GM03348 (cell line): ENCODE measurements at regions not wholly inside any gene's neighbourhood (a gene's known extent, or its start where the extent isn't known, plus 50 kb on each side); places are given as distances from the start of the nearest gene placed in this dataset.

ENCODE experiments used
- DNase-seq: peaks from one replicate; pipeline ENCODE4 v3.0.0; 2012; ENCODE audit warnings: low spot score

DNA sequence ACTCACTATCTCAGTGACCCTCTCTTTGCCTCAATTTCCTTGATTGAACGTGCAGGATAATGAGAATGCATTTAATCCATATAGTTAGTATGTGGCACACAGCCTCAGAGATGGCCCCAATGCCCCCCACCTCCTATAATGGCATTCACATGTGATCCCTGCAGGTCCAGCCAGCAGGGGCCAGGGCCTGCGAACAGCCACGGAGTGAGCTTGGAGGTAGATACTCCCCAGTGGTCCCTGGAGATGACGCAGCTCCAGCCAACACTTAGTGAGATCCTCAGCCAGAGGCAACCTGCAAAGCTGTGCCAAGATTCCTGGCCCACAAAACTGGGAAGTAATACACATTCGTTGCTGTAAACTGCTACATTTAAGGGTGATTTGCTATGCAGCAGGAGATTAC lies 184.9 kb upstream of the NSMCE3 start:
- DNase-seq: no peak

DNA sequence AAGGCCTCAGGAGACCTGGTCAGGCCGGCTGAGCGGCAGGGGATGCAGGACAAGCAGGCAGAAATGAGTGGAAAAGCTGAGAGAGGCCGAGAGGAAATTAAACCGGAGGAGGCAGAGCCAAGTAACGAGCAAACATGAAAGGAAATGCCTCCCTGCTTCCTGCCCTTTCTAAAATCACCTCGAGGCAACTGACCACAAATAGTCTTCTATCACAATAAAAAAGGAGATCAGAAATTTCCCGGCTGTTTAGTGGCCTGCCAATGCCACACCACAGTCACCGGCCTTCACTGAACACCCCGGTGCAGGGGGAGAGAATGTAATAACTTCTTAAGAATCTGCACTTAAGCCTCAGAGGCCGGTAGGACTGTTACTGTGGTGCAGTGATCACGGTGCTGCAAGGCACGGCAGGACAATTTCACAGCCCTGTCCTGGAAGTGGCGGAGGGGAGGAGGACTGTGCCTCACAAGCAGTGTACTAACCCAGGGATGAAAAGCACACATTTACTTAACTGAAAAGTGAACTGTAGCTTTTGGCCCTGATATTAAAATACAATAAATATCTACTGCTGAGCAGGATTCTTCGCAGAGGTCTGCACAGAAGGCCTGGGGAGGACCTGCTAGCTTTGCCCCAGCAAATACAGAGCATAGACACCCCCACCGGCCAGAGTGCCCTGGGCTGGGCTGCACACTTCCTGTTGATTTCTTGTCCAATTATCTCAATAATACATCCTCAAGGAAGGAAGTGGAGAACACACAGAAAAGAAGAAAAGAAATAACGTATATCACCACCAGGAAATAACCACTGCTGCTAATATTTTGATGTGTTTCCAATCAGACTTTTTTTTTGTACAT lies 183.5 kb upstream of the NSMCE3 start:
- DNase-seq: no peak

DNA sequence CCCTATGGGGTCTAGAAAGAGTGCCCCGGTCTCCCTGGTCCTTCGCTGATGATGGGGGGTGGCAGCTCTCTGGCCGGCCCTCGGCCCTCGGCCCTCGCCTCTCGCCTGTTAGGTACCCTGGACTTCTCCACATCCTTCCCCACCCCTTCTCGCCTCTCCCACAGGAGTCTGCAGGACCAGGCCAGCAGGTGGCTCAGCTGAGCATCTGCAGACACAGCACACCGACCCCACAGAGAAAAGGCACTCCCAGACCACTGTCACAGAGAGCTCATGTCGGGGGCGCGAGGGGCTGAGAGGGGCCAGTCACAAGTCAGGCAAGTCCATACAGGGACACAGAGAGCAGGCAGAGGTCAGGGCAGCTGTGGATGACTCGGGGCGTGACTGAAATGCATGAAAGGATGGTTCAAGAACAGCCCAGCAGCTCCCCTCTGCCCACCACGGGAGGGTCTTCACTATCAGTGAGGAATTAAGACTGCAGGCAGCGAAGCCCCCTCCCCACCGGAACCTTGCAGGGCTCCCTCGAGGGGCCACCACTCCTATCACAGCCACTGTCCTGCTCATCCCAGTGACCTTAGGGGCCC lies 181.7 kb upstream of the NSMCE3 start:
- DNase-seq: no peak

DNA sequence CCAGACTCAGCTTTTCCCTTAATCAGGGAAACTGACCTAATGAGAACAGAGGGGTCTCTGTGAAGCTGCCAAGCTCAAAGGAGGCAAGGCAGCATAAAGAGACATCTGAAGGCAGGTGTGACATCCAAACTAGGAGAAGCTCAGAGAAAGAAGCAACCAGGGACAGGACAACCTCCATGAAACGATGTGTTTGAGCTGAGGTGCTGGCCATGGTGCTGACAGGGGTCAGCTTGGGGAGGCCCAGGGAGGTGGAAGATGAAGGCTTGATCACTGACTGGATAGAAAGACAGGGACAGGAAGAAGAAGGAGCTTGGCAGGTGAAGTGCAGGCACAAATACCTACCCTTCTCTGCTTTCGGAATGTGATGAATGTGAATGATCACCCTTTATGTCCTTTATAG lies 179.5 kb upstream of the NSMCE3 start:
- no peak for DNase-seq

DNA sequence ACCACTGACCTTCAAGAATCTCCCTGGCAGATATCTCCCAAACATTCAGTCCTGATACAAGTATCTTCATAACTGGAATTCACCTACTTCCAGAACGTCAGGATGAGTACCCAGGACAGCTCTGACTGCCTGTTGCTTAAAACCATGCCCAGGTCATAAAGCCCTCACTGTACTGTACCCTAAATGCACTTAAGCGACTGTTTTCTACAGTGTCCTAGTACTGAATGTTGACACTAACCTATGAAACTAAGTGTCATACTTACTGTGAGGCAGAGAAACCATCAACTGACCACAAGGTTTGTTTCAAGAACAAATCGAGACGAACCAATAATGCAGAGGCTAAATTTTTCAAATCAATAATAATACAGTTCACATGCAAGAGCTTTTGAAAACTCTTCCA lies 178.7 kb upstream of the NSMCE3 start:
- no peak for DNase-seq

DNA sequence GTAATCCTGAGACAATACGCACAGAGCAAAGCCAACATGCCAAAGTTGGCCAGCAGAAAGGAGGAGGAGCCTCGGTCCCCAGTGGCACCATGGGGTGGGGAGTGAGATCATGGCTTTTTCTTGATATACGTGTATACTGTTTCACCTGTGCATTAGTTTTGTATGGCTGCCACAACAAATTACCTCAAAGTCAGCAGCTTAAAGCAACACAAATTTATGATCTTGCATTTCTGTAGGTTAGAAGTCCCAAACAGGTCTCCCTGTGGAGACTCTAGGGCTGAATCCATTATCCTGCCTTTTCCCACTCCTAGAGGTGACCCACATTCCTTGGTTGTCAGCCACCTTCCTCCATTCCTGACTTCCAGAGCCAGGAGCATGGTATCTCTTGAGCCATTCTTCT lies 176.9 kb upstream of the NSMCE3 start:
- DNase-seq: no peak

DNA sequence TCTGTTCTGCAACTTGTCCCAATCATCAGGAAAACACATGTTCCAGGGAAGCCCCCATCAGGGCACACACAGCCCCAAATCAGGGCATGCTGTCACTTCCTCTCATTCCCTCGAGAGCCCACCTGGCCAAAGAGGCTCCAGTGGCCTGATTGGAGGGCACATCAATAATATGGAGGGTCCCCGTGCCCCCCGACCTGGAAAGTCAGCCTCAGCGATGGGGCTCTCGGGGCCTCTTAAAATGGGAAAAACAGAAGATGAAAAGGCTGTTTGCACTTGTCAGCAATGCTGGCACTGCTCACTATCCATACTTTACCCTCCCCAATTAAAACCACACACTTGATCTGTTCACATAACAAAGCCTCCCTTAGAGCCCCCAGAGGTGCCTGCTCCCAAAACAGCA lies 172.9 kb upstream of the NSMCE3 start:
- no peak for DNase-seq

DNA sequence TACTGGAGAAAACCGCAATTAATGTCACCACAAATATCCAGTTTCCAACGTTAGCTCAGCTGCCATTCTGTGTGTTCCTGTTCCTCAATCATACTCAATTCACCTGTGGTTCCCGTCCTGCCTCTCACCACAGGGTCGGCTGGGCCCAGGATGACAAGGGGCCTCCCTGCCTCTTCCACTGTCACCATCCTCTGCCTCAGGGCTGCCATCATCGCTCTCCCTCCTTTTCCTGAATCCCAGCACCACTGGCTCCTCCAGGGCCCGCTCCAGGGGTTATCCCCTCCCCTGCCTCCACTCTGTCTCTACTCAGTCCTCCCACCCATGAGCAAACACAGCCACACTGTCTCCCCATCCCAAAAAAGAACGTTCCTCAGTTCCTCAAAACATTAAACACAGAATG lies 170.9 kb upstream of the NSMCE3 start:
- DNase-seq: no peak

DNA sequence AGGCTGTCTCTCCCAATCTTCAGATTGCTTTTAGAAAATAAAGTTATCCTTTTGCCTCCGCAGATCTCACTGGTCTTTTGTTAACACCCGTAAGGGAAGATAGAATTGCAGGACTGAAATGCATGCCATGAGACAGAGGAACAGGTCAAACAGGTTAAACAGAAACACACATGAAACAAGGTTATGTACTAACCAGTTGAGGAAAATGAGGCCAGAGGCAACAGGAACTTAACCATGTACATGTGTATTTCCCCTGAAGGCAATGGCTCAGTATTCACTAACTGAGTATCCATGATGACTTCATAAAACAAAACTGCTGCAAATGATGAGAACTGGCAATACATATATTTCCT lies 169.1 kb upstream of the NSMCE3 start:
- no peak for DNase-seq

DNA sequence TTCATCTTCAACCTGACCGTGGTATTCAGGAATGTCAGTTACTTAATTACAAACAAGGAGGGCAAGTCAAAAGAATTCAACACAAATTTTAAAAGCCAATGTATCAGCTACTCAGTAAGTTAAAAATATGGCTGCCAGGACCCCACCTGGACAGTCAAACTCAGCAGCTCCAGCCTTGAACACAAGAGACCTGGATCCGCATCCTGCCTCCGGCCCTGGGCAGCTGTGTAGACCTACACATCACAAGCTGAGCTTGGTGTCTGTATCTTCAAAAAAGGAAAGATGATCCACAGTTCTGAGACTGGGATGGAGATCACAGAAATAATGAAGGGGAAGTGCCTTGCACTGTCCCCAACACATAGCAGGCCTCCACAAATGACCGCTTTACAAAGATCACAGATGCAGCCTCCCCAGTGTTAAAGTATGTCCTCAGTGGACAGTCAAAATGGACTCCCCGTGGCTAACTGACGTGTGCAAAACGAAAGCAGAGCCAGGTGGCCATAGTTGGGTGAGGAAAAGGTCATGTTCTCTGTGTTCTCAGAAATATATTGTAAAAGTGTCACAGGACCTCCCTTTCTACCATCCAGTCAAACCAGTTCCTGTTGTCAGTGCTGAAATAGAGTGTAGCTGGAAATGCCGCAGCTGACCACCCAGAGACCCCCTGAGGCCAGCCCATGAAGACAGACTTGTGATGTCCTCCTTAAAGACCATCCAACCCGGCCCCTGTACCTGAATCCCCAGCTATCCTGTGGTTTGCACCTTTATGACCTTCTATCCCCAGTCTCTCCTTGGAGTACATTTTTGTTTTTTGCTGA lies 168.5 kb upstream of the NSMCE3 start:
- DNase-seq: no peak

DNA sequence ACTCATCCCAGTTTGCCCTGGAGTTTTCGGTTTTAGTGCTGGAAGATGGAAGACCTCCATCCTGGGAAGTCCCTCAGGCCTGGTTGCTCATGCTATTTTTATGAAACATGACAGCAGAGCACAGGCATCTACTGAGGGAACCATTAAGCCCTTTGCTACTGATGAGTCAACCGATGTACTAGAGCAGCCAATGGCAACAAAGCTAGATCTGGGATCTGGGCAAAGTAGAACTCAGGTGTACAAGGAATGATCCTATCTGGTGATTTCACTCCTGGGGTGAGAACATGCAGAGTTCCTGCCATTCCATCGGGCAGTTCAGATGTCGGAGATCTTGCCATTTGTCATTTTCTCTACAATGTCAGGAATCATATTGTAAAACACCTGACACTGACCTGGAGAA lies 166.2 kb upstream of the NSMCE3 start:
- no peak for DNase-seq

DNA sequence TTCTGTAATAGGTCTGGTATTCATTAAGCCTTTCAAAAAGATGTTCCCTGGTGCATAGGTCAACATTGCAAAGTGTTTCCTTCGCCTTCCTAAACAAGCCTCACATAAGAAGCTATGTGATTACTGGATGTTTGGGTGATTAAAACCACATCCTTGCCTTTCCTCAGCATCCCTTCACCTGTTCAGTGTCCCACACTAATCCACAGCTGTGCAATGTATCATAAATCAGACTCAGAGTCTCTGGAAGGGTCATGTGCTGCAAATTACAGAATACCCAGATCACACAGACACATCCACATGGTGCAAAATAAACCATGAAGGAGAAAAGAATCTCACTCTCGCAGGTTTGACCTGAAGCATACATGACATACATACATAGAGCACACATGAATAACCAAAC lies 164.7 kb upstream of the NSMCE3 start:
- DNase-seq: no peak

DNA sequence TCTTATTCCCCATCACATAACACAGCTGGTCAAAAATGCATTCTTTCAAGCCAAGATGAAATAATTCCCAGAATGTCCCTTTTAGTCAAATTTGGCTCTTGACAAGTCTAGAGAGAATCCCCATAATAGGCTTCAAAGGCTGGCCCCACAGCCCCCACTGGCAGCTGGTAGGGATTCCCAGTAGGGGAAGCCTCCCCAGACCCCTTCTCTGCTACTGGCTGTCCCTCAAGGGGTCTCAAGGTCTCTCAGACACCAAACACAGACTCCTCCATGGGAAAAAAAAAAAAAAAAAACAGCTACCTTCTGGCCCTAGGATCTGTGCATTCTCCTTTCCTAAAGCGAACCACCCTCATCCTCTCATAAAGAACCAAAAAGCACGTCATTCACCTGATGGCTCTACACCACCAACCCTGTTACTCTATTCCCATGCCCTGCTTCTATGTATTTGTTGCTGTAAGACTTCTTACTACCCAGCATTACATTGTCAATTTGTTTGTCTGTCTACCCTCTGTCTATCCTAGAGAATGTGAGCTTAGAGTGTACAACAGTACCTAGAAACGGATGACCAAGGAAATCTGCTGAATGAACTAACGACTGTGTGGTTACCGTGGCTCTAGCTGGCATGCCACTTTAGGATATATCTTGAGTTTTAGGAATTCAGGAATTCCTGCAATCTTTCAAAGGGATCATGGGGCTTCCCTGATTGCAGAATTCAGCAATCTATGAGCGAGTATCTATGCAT lies 164.1 kb upstream of the NSMCE3 start:
- no peak for DNase-seq

DNA sequence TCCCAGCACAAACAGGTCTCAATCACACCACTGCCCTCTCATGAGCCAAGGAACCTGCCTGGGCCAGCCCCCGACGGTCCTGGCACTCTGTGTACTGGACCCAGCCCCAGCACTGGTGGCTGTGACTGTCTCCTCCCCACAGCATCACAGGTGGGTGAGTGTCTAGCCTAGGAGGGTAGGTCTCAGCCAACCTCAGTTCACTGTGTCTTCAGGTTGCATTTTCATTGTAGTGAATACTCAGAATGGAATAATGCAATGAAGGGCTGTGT lies 163.4 kb upstream of the NSMCE3 start:
- DNase-seq: no peak

DNA sequence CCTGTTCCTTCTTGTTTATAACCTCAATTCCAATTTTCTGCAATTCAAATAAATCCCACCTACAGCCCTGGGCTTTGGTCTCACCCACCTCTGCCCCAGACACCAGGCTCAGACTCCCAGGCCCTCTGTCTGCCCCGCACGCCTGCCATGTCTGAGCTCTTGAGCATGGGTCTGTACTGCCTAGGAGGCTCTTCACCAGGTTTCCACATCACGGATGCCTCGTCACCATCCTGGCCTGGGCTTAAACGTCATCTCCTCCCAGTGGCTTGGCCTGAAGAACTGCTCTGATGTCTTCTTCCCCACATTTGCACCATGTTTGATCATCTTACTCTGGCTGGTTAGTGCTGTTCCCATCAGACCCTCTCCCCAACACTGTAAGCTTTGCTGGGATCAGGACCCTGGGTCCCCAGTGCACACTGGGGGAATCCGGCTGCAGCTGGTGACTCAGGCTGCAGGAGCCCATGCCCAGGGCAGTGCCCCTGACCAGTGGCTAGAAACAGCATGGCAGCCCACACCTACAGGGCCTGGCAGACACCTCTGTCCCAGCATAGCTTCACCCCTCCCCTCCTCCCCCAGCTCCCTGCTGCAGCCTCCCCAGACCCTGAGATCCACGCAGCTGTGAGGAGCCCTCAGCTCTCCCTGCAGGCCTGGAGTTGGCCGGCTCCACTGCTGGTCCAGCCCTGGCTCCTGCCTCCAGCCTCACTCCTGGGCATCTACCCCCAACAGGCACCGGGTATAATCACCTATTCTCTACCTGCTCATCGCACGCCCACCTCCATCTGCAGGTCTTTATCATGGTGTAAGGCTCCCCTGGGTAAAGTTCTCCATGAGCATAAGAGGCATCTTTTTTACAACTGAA lies 162.8 kb upstream of the NSMCE3 start:
- no peak for DNase-seq

DNA sequence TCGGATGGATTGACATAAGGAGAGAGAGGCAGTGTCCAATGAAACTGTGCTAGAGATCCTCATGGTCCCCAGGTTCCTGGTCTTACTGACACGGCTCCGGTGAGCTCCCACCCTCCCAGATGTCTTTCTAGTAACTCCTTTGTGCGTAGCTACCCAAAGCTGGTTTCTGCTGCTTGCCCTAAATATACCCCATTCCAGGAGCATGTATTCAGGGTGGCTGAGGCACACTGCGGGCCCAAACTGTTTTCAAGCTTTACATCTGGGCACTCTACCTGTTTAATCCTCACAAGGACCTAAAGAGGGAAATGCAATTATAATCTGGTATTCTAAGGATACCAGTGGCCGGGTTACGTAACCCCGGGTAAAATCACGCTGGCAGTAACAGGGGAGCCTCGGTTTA lies 161.2 kb upstream of the NSMCE3 start:
- no peak for DNase-seq

DNA sequence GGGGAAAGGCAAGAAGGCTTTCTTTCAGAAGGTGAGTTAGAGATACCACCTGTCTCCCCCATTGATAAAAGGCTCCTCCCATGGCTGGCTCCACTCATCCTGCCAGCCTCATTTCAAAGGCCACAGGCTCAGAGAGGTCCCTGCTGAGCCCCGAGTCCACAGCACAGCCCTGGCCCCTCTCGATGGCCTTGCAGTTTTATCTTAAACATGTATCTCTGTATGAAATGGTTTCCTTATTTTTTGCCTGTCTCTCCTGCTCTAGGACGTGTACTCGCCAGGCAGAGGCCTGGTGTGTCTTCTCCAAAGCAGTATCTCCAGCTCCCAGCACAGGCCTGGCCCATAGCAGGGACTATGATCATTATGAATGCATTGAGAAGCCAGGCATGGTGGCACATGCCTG lies 160.5 kb upstream of the NSMCE3 start:
- no peak for DNase-seq

DNA sequence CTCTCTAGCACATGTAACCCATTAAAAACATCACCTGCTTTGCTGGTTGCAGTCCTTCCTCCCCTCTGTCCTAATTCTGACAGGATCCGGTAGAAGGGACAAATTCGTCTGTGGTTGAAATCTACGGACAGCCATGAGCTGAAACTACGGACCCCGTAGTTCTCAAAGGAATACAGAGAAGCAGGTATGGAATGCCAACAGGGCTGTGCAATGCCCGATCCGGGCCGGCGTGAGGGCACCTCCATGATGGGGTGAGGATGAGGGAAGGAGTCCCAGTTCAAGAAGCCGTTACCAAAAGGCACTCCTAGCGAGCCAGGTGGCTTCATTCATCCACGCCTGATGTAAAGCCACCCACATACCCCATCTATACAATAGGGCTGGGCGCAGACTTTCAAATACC lies 160.0 kb upstream of the NSMCE3 start:
- DNase-seq: no peak

DNA sequence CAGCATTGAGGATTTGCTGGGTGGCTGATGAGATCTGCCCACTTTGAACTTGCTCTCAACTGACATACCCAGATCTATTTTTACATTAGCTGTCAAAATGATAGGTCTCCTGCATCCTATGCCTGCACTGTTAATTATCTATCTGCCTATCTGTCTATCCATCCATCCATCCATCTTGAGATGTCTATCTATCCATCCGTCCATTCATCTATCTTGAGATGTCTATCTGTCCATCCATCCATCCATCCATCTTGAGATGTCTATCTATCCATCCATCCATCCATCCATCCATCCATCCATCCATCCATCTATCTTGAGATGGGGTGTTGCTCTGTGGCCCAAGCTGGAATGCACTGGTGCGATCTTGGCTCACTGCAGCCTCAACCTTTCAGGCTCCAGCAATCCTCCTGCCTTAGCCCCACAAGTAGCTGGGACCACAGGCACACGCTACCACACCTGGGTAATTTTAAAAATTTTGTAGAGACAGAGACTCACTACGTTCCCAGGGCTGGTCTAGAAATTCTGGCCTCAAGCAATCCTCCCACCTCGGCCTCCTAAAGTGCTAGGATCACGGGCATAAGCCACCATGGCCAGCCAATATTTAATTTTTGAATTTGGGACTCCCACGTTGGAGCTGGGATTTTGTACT lies 159.4 kb upstream of the NSMCE3 start:
- DNase-seq: no peak

DNA sequence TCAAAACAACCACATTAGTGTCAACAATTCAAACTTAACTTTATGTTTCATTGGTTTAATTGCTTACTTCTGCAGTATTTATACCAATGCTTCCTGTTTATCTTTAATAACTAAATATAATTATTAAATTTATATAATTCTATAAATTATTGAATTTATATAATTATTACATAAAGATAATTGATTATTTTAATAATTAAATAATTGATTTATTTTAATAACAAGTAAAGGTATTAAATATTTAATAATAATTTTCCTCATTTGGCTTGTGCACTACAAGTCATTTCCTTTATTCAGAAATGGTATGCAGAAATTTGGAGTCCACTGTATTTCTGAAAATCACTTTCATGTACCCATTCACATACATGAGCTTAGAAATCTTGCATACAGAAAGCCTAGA lies 156.2 kb upstream of the NSMCE3 start:
- DNase-seq: no peak

DNA sequence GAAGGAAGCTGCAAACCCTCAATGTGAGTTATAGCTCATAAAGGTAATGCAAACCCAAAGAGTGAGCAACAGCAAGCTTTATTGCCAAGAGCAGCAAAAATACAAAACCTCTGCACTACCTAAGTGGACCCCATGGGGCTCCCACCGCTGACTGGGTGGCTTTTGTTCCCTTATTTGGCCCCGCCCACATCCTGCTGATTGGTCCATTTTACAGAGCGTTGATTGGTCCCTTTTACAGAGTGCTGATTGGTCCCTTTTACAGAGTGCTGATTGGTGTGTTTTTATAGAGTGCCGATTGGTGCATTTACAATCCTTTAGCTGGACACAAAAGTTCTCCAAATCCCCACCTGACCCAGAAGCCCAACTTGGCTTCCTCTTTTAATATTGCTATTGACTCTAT lies 154.5 kb upstream of the NSMCE3 start:
- no peak for DNase-seq
